Umbilical cord (tissue), 1 donor: ENCODE measurements at regions not wholly inside any gene's neighbourhood (a gene's known extent, or its start where the extent isn't known, plus 50 kb on each side); places are given as distances from the start of the nearest gene placed in this dataset.
"Not testable (repeated sequence)": the region's sequence is repeated elsewhere in the genome, so short reads cannot be mapped to it uniquely, and the experiment has no call there.

Source experiments
- DNase-seq: peaks from one replicate; pipeline ENCODE4 v3.0.0-alpha.2; 2015; ENCODE audit warnings: low spot score

- DNase-seq = peak; percentile 93
Observed at GRCh38 chr12:89884416-89884898, 175.8 kb upstream of the ATP2B1 start.

- no peak for DNase-seq
Observed at GRCh38 chr12:89883630-89884389, 175.2 kb upstream of the ATP2B1 start.

GRCh38 chr12:89882792-89883191, 174.2 kb upstream of the ATP2B1 start:
- no peak for DNase-seq

GRCh38 chr12:89882050-89882449, 173.4 kb upstream of the ATP2B1 start:
- DNase-seq = peak; percentile 97

- DNase-seq = no peak
Observed at GRCh38 chr12:89880690-89881350, 172.2 kb upstream of the ATP2B1 start.

DNA sequence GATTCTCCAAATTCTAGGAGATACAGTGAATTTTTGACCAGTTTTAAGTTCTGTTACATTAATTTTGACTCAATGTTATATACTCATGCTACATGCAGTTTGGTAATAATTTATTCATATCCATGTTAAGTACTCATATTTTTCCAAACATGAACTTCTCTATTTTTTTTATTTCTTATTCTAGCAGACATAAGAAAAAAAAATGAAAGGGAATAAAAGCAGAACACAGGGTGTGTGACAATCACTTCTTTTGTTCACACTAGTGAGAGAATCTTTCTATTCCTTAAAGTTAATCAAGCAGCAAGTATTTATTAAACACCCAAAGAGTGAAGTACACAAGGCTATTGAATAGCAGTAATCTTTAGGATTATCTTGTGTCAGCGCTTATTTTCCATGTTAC, 171.1 kb upstream of the ATP2B1 start:
- no peak for DNase-seq

DNA sequence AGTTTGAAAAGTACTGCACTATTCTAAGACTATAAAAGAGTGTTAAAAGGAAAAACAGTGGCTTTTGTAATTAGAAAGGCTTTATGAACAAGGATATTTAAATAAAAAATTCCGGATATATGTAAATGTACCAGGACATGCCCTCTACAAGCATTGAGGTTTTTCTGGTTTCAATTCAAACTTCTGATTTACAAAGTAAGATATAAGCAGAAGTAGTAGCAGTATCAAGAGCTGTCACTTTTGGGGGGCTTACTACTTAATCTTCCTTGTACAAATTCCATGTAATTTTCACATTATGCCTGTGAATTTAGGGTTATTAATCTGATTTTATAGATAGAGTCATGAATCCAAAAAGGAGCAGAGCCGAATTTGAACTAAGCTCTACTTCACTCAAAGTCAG, 170.3 kb upstream of the ATP2B1 start:
- no peak for DNase-seq

DNA sequence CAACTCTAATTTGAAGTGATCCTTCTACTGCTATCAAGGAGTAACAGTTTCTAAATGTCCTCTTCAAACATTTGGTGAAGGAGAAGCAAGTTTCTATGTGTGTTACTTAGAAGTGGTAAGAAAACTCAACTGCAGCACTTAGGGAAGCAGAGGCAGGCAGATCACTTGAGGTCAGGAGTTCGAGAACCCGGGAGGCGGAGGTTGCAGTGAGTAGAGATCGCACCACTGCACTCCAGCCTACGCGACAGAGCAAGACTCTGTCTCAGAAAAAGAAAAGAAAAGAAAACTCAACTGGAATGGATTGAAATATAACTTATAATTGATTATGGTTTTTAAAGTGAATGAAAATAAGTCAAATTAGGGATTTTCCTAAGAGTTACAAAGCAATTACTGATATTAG, 169.7 kb upstream of the ATP2B1 start:
- no peak for DNase-seq

- no peak for DNase-seq
Observed at GRCh38 chr12:89877671-89878070, 169.0 kb upstream of the ATP2B1 start.

DNA sequence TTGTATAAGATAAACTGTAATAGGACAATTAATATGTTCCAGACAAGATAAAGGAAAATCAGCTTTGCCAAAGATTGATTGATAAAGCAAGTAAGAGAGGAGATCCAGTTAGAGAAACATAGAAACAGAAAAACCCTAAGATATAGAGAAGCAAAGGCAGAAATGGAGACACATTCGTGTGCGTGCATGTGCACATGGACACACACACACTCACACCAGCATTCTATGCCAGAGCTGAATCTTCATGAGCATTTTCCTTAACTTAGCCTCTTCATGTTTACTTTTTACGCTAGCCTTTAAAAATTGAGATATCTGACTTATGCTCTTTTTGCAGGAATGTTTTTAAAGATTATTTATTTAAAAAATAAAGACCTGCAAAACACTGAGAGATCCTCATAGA, 168.5 kb upstream of the ATP2B1 start:
- DNase-seq = no peak

GRCh38 chr12:89875809-89876208, 167.2 kb upstream of the ATP2B1 start:
- DNase-seq = no peak

DNA sequence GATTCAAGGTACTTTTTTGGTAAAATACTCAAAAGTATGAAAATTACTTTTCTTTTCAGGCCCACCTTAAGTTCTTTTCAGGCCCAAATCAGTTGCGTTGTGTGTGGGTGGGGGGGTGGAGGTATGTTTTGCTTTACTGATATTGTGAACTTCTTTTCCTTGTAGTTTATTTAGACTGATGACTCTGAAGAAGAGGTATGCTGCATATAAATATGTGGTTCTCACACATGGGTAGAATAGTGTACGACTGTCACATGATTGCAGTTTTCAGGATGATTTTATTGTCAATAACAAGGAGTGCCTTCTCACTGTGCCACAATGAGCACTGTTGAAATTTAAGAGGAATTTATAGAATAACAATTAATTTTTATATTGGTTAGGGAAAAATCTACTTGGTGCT, 166.6 kb upstream of the ATP2B1 start:
- no peak for DNase-seq

DNA sequence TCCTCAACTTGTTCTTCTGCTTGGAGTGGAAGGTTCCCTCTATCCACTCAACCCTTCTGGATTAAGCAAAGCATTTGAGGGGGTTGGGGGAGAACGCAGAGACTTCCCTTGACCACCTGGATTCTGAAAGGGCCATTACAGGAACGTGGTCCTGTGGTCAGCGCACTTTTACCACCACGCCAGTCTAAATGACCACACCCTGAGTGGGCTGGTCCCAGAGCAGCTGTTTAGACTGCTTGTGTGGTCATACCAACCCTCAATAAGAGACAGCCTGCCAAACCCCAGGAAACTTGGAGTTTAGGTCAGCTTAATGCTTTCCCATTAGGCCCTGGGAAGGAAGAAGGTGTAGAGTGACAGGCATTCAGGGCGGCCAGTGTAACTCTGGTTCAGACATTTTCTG, 165.5 kb upstream of the ATP2B1 start:
- no peak for DNase-seq

DNA sequence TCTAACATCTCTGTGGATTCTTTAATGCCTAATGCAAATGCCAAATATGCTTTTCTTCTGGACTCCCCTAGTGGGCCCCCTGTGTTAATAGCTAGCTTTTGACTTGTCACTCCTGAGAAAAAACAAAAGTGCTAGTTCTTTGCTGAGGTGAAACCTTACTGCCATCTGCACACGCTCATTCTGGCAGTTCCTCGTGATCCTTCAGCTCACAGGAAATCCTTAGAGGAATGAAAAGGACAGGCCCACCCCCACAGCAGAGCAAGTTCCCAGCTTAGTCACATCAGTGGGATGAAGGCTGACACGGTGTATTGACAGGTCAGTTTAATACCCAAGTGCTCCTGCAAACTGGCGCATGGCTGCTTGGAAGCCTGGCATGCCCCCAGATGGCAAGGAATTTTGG, 165.1 kb upstream of the ATP2B1 start:
- peak; percentile 75 for DNase-seq

- no peak for DNase-seq
Observed at GRCh38 chr12:89872922-89873630, 164.4 kb upstream of the ATP2B1 start.

DNA sequence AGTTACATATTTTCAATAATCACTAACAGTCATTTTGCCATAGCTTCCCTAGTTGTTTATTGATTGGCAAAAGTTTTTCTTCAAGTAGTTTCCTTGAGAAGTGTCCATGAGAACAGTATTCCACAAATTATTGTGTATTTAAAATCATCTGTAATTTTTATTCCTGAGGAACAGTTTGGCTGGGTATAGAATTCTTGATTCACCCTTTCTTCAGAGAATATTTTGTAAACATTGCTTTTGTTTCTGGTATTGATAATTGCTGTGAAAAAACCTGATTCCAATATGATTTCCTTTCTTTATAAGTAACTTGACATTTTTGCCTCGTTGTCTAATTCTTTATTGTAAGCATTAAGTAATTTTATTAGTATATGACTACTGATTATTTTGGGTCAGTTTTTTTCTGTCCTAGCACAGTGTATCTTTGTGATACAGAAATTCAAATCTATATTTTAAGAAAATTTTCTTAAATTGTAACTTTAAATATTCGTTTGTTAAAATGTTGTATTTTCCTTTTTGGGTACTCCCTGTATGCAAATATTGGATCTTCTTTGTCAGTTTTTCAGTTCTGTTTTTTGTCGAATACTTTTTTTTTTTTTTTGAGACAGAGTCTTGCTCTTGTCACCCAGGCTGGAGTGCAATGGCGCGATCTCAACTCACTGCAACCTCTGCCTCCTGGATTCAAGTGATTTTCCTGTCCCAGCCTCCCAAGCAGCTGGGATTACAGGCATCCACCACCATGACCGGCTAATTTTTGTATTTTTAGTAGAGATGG, 162.0 kb upstream of the ATP2B1 start:
- DNase-seq = no peak

DNA sequence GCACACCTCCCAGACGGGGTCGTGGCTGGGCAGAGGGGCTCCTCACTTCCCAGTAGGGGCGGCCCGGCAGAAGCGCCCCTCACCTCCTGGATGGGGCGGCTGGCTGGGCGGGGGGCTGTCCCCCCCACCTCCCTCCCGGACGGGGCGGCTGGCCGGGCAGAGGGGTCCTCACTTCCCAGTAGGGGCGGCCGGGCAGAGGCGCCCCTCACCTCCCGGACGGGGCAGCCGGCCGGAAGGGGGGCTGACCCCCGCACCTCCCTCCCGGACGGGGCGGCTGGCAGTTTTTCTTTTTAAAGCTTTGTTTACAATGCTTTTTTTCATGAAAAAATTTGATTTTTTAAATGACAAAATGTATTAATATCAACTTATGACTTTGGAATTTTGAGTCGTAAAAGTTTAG, 159.0 kb upstream of the ATP2B1 start:
- not testable (repeated sequence) for DNase-seq

- no peak for DNase-seq
Observed at GRCh38 chr12:89864411-89864810, 155.8 kb upstream of the ATP2B1 start.

DNA sequence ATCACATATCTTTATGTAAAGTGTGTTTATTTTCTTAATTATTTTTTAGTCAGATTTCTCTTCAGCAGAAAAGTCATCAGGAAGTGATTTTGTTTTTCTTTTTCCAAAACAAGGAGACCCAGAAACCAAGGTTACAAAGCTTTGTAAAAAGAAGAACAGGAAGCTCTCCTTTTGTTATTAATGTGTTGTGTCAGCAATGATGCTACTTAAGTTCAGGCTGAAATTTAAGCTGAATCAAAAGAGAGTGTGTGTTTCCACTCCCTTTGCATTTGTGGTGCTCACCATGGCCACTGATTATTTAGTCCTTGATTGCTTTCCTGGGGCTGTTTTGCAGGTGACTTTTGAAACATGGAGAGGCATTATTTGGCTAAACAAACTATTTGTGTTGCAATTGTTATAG, 155.3 kb upstream of the ATP2B1 start:
- no peak for DNase-seq

GRCh38 chr12:89863493-89863938, 154.9 kb upstream of the ATP2B1 start:
- no peak for DNase-seq

DNA sequence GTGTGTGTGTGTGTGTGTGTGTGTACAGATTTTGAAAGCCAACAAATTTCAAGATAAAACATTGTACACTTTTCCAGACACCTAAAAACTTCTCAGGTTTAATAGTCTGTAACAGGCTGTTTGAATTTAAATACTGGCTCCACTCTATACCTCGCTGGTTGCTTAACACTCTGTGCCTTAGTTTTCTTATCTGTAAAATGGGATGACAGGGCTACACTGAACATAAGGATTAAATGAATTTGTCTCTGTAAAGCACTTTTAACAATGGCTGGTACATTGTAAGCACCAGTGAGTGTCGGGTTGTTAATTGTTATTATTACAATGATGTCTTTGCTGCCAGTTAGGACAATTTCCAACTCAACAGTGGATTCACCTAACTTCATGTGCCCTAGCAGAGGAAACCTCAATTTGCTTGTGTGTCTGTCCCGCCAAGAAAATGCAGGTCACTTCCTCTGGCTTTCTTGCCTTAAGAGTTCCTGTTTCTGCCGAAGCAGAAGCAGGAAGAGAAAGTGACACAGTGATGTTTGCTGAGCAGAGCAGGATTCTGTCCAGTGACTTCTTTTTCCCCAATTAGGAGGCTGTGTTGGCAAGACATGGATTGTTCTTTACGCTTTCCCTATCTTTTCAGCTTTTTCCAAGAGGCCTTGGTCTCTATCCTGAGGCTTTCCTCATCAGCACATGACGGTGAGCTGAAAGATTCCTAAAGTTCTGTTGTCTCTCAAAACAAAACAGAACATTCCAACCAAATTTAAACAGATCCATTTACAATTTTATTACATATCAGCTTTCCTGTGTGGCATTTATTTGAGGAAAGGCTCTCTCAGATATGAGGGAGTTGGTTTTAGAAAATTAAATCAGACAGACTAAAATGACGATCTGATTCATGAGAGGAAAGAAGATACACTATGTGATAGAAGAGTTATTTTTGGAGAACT, 154.1 kb upstream of the ATP2B1 start:
- peak; percentile 60 for DNase-seq
